ENCODE measurements at regions not wholly inside any gene's neighbourhood (a gene's known extent, or its start where the extent isn't known, plus 50 kb on each side); places are given as distances from the start of the nearest gene placed in this dataset.

DNA sequence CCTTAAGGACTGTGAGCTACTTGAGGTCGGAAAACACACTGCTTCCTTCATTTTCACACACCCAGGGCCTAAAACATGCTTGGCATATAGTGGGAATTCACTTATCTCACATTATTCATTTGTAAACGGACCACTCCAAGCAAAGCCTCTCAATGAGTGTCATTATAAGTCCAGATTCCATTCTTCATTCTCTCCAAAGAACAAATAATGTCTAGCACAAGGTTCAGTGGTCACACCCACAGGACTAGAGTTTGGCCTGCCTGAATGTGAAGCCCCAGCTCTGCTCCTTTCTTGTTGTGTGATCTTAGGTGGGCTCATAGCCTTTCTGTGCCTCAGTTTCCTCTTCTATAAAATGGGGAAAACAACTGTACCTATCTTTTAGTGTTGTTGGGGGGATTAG lies 119.6 kb upstream of the NDP start:
- TF ChIP-seq, protein P1, sequence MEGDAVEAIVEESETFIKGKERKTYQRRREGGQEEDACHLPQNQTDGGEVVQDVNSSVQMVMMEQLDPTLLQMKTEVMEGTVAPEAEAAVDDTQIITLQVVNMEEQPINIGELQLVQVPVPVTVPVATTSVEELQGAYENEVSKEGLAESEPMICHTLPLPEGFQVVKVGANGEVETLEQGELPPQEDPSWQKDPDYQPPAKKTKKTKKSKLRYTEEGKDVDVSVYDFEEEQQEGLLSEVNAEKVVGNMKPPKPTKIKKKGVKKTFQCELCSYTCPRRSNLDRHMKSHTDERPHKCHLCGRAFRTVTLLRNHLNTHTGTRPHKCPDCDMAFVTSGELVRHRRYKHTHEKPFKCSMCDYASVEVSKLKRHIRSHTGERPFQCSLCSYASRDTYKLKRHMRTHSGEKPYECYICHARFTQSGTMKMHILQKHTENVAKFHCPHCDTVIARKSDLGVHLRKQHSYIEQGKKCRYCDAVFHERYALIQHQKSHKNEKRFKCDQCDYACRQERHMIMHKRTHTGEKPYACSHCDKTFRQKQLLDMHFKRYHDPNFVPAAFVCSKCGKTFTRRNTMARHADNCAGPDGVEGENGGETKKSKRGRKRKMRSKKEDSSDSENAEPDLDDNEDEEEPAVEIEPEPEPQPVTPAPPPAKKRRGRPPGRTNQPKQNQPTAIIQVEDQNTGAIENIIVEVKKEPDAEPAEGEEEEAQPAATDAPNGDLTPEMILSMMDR (IDR thresholded peaks at IDR 0.05 in 4 of 5, conservative IDR thresholded peaks at IDR 0.05 in 1 of 5) = no peak
- TF ChIP-seq POLR2A (IDR thresholded peaks at IDR 0.05) = no peak
